Neural progenitor cell (in vitro differentiated cells): ENCODE measurements at regions not wholly inside any gene's neighbourhood (a gene's known extent, or its start where the extent isn't known, plus 50 kb on each side); places are given as distances from the start of the nearest gene placed in this dataset.

ENCODE experiments used
- DNase-seq: peaks from one replicate; pipeline ENCODE4 v3.0.0-alpha.2; 2016; ENCODE audit warnings: low spot score
- H2AFZ ChIP-seq: fragments of 200-600 bp; sonication (generic); replicated peaks from 2 replicates; pipeline ENCODE4 v1.6.1; 2016; ENCODE audit warnings: antibody characterized with exemption
- H3F3A ChIP-seq: fragments of 200-600 bp; sonication (generic); 2 replicates; pipeline ENCODE4 v1.6.1; 2016; ENCODE audit warnings: antibody characterized with exemption, low read depth
- H3K27ac ChIP-seq: fragments of 200-600 bp; sonication (generic); 2 replicates; pipeline ENCODE4 v1.5.1; 2016; ENCODE audit warnings: mild to moderate bottlenecking
- H3K27me3 ChIP-seq: fragments of 200-600 bp; sonication (generic); 2 replicates; pipeline ENCODE4 v1.6.1; 2016; ENCODE audit warnings: mild to moderate bottlenecking, moderate library complexity
- H3K36me3 ChIP-seq: fragments of 200-600 bp; sonication (generic); 2 replicates; pipeline ENCODE4 v1.5.1; 2016
- H3K4me1 ChIP-seq: fragments of 200-600 bp; sonication (generic); 2 replicates; pipeline ENCODE4 v1.6.1; 2016; ENCODE audit warnings: mixed run types
- H3K4me2 ChIP-seq: fragments of 200-600 bp; sonication (generic); 2 replicates; pipeline ENCODE4 v1.6.1; 2016
- H3K4me3 ChIP-seq: fragments of 200-600 bp; sonication (generic); 2 replicates; pipeline ENCODE4 v1.5.1; 2016
- H3K79me2 ChIP-seq: fragments of 200-600 bp; sonication (generic); 2 replicates; pipeline ENCODE4 v1.6.1; 2016; ENCODE audit warnings: low read depth
- H3K9ac ChIP-seq: fragments of 200-600 bp; sonication (generic); 2 replicates; pipeline ENCODE4 v1.6.1; 2016
- H3K9me3 ChIP-seq: fragments of 200-600 bp; sonication (generic); 2 replicates; pipeline ENCODE4 v1.5.1; 2016; ENCODE audit warnings: low read depth
- H4K20me1 ChIP-seq: fragments of 200-600 bp; sonication (generic); 2 replicates; pipeline ENCODE4 v1.6.1; 2016; ENCODE audit warnings: low read depth
- H3K27ac Mint-ChIP-seq: 3 replicates; pipeline ENCODE4 v1.8.0; 2021; ENCODE audit warnings: mixed read lengths
- H3K27me3 Mint-ChIP-seq: 2 replicates; pipeline ENCODE4 v1.8.0; 2022; ENCODE audit warnings: low read depth, mild to moderate bottlenecking, inconsistent platforms, moderate library complexity, mixed read lengths; ENCODE audit not compliant: insufficient read depth
- H3K36me3 Mint-ChIP-seq: 3 replicates; pipeline ENCODE4 v1.8.0; 2021; ENCODE audit warnings: mixed read lengths
- H3K4me1 Mint-ChIP-seq: 3 replicates; pipeline ENCODE4 v1.8.0; 2021; ENCODE audit warnings: mixed read lengths
- H3K4me3 Mint-ChIP-seq: 3 replicates; pipeline ENCODE4 v1.8.0; 2021; ENCODE audit warnings: mild to moderate bottlenecking, moderate library complexity, mixed read lengths
- H3K9me3 Mint-ChIP-seq: 3 replicates; pipeline ENCODE4 v1.8.0; 2020; ENCODE audit warnings: mixed read lengths
- EZH2 ChIP-seq: fragments of 200-600 bp; sonication (generic); IDR thresholded peaks from 2 replicates; pipeline ENCODE4 v1.6.1; 2017; ENCODE audit warnings: antibody characterized with exemption, mild to moderate bottlenecking, moderate library complexity
- EZH2phosphoT487 ChIP-seq: fragments of 200-600 bp; sonication (generic); IDR thresholded peaks from 2 replicates; pipeline ENCODE4 v1.6.1; 2017; ENCODE audit warnings: antibody characterized with exemption
- TF ChIP-seq, protein P1 (sequence below): fragments of 200-600 bp; sonication (generic); IDR thresholded peaks from 2 replicates; pipeline ENCODE4 v1.5.1; 2017; ENCODE audit warnings: antibody characterized with exemption, mild to moderate bottlenecking

DNA sequence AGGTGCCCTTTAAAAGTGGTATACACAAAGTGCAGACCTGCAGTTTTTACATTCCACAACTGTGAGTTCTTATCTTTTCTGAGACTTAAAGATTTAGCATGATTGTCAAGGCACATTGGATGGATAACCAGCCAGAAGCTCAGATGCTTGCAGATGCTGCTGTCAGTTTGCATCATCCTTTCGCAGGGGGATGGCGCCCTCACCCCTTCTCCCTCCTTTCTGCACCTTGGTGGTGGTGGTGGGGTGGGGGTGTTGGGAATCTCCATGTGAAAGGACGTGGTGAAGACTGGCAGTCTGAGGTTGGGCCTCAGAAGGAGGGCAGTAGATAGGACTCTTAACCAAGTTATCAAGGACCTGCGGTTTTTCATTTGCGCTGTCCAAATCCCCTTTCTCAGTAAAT, 309.6 kb upstream of the SEMA6D start:
- H3K27me3 ChIP-seq: no peaks in the 10 kb centered on the region
- H3K4me2 ChIP-seq: no peak overlapping the region
- H3K9me3 Mint-ChIP-seq: no peaks in the 10 kb centered on the region
- H3K27ac ChIP-seq: no peak overlapping the region
- no peak overlapping the region for H3K4me3 Mint-ChIP-seq
- H3K27ac Mint-ChIP-seq: no peak overlapping the region
- no peaks in the 10 kb centered on the region for H3K36me3 Mint-ChIP-seq
- no peak overlapping the region for H2AFZ ChIP-seq
- H3K27me3 Mint-ChIP-seq: no peaks in the 10 kb centered on the region
- DNase-seq: peak; percentile 8
- H3K9ac ChIP-seq: no peak overlapping the region
- peaks cover 4% of the 10 kb centered on the region for H3K4me1 ChIP-seq
- H3K36me3 ChIP-seq: no peaks in the 10 kb centered on the region
- no peak for TF ChIP-seq EZH2phosphoT487
- TF ChIP-seq, protein P1, sequence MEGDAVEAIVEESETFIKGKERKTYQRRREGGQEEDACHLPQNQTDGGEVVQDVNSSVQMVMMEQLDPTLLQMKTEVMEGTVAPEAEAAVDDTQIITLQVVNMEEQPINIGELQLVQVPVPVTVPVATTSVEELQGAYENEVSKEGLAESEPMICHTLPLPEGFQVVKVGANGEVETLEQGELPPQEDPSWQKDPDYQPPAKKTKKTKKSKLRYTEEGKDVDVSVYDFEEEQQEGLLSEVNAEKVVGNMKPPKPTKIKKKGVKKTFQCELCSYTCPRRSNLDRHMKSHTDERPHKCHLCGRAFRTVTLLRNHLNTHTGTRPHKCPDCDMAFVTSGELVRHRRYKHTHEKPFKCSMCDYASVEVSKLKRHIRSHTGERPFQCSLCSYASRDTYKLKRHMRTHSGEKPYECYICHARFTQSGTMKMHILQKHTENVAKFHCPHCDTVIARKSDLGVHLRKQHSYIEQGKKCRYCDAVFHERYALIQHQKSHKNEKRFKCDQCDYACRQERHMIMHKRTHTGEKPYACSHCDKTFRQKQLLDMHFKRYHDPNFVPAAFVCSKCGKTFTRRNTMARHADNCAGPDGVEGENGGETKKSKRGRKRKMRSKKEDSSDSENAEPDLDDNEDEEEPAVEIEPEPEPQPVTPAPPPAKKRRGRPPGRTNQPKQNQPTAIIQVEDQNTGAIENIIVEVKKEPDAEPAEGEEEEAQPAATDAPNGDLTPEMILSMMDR: no peak
- TF ChIP-seq EZH2: no peak
- H3F3A ChIP-seq: no peaks in the 10 kb centered on the region
- H3K4me3 ChIP-seq: no peak overlapping the region
- no peaks in the 10 kb centered on the region for H4K20me1 ChIP-seq
- H3K4me1 Mint-ChIP-seq: peaks cover 28% of the 10 kb centered on the region
- H3K79me2 ChIP-seq: no peaks in the 10 kb centered on the region
- no peaks in the 10 kb centered on the region for H3K9me3 ChIP-seq

GRCh38 chr15:47409038-47409437, 308.3 kb upstream of the SEMA6D start:
- Histone ChIP-seq H3K4me1 (no peaks in the 10 kb centered on the region), H3K9ac (no peak overlapping the region), H3K27ac (no peak overlapping the region), H3K9me3 (no peaks in the 10 kb centered on the region), H3K4me2 (no peak overlapping the region), H3K27me3 (no peaks in the 10 kb centered on the region), H4K20me1 (no peaks in the 10 kb centered on the region), H3K79me2 (no peaks in the 10 kb centered on the region), H3K4me3 (no peak overlapping the region), H3F3A (no peaks in the 10 kb centered on the region), H2AFZ (peak overlapping the region; percentile 17), H3K36me3 (no peaks in the 10 kb centered on the region)
- TF ChIP-seq EZH2phosphoT487: no peak
- TF ChIP-seq, protein P1: no peak
- no peak for TF ChIP-seq EZH2
- Mint-ChIP-seq H3K4me3 (no peak overlapping the region), H3K9me3 (no peaks in the 10 kb centered on the region), H3K36me3 (no peaks in the 10 kb centered on the region), H3K27ac (no peak overlapping the region), H3K4me1 (peaks cover 28% of the 10 kb centered on the region), H3K27me3 (no peaks in the 10 kb centered on the region)
- no peak for DNase-seq

GRCh38 chr15:47409600-47409999, 307.7 kb upstream of the SEMA6D start:
- Histone ChIP-seq H3K27me3 (no peaks in the 10 kb centered on the region), H4K20me1 (no peaks in the 10 kb centered on the region), H3K4me2 (no peak overlapping the region), H3K79me2 (no peaks in the 10 kb centered on the region), H3K9ac (no peak overlapping the region), H3K27ac (no peak overlapping the region), H3K4me3 (no peak overlapping the region), H3K36me3 (no peaks in the 10 kb centered on the region), H3K4me1 (no peaks in the 10 kb centered on the region), H3F3A (no peaks in the 10 kb centered on the region), H2AFZ (no peak overlapping the region), H3K9me3 (no peaks in the 10 kb centered on the region)
- H3K9me3 Mint-ChIP-seq: no peaks in the 10 kb centered on the region
- no peaks in the 10 kb centered on the region for H3K36me3 Mint-ChIP-seq
- H3K27ac Mint-ChIP-seq: no peak overlapping the region
- H3K4me1 Mint-ChIP-seq: peaks cover 27% of the 10 kb centered on the region
- no peak overlapping the region for H3K4me3 Mint-ChIP-seq
- TF ChIP-seq EZH2: no peak
- TF ChIP-seq, protein P1: no peak
- no peak for TF ChIP-seq EZH2phosphoT487
- DNase-seq: no peak
- no peaks in the 10 kb centered on the region for H3K27me3 Mint-ChIP-seq
